ENCODE measurements at regions not wholly inside any gene's neighbourhood (a gene's known extent, or its start where the extent isn't known, plus 50 kb on each side); places are given as distances from the start of the nearest gene placed in this dataset.

DNA sequence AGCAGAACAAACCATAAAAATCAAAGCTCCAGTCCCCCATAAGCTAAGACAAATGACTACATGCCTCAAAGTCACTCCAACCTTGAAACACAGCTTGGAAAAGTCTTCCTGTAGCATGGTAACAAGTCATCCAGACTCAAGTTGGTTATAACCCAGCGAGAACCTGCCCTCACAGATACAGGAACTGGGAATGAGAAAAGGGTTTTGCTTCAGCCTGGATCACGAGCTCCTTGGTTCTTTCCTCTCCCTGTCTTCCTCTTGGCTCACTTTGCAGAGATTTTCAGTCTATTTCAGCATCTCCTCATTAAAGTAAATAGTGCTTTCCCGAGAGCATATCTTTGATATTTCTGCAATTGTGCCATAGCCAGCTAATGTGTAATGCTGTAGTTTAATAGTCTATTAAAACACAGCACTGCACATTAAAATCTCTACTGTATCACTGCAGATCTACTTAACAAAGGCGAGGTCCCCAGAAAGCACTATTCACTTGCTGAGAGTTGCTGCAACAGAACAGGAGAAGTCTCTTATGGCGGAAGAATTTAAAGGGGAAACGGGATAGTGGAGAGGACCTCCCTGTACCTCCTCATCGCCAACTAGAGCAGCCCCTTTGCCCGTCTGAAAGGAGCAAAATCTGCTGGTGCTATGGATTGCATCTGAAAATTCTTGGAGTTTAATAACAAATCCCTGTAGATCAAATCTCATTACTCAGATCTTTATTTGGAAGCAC is 249.3 kb upstream of the GATB start:
- intact Hi-C loops (cut with micrococcal nuclease) = no loop called here
- TF ChIP-seq REST (IDR thresholded peaks at IDR 0.05; ENCODE audit: low read depth) = no peak
- no peak for TF ChIP-seq RAD21 (IDR thresholded peaks at IDR 0.05; ENCODE audit: low read depth)
- no peak for TF ChIP-seq EGR1 (IDR thresholded peaks at IDR 0.05; ENCODE audit: low read depth)
- TF ChIP-seq, protein P1, sequence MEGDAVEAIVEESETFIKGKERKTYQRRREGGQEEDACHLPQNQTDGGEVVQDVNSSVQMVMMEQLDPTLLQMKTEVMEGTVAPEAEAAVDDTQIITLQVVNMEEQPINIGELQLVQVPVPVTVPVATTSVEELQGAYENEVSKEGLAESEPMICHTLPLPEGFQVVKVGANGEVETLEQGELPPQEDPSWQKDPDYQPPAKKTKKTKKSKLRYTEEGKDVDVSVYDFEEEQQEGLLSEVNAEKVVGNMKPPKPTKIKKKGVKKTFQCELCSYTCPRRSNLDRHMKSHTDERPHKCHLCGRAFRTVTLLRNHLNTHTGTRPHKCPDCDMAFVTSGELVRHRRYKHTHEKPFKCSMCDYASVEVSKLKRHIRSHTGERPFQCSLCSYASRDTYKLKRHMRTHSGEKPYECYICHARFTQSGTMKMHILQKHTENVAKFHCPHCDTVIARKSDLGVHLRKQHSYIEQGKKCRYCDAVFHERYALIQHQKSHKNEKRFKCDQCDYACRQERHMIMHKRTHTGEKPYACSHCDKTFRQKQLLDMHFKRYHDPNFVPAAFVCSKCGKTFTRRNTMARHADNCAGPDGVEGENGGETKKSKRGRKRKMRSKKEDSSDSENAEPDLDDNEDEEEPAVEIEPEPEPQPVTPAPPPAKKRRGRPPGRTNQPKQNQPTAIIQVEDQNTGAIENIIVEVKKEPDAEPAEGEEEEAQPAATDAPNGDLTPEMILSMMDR (IDR thresholded peaks at IDR 0.05 in 2 of 3, conservative IDR thresholded peaks at IDR 0.05 in 1 of 3; ENCODE audit: borderline replicate concordance in 1 of 3, insufficient read depth in 1 of 3, low read depth in 2 of 3, low read length in 2 of 3) = no peak
- TF ChIP-seq ZFX (IDR thresholded peaks at IDR 0.05) = no peak
- no peak for TF ChIP-seq JUND (IDR thresholded peaks at IDR 0.05)
- no peak for TF ChIP-seq TCF7L2 (IDR thresholded peaks at IDR 0.05; ENCODE audit: borderline replicate concordance, extremely low read depth, insufficient read depth, insufficient read length)
- TF ChIP-seq SIN3A (IDR thresholded peaks at IDR 0.05; ENCODE audit: low read depth) = no peak
- TF ChIP-seq CEBPB (IDR thresholded peaks at IDR 0.05; ENCODE audit: low read depth) = no peak
- BruUV-seq (replicated peaks) = no TSS peak
- RAD21 ChIA-PET (ENCODE audit: low non-redundant PET in 1 of 2, low total read pairs in 2 of 2, uncharacterized antibody in 2 of 2, unreplicated experiment in 2 of 2) = no interaction called here
- H3K9me3 ChIP-seq (ENCODE audit: control insufficient read depth in 1 of 2, insufficient read depth in 1 of 2, low read depth in 1 of 2, low read length in 2 of 2) = no peaks in the 10 kb centered on the region
- H3K27ac ChIP-seq (ENCODE audit: low read depth, low read length) = no peak overlapping the region
- H4K20me1 ChIP-seq (ENCODE audit: insufficient read depth) = no peaks in the 10 kb centered on the region
- no peaks in the 10 kb centered on the region for H3K79me2 ChIP-seq (ENCODE audit: insufficient read depth, low read length)
- H3K4me3 ChIP-seq (replicated peaks in 1 of 2; ENCODE audit: low read depth in 1 of 2, low read length in 2 of 2) = no peak overlapping the region
- H3K4me2 ChIP-seq (ENCODE audit: low read length) = no peak overlapping the region
- DNase-seq (ENCODE audit: low read depth, low spot score) = no peak
- no peaks in the 10 kb centered on the region for H3K36me3 ChIP-seq (ENCODE audit: control insufficient read depth in 1 of 2, insufficient read depth in 2 of 2, low read length in 2 of 2)
- POLR2A ChIA-PET = no interaction called here
- H3K27me3 ChIP-seq (ENCODE audit: insufficient read depth, low read length) = peaks cover 23% of the 10 kb centered on the region; the same call in 1 of the 2 replicates
- no peak overlapping the region for H3K9ac ChIP-seq (ENCODE audit: low read length)
- no peaks in the 10 kb centered on the region for H3K9me2 ChIP-seq (ENCODE audit: insufficient read depth)
- no peak for ATAC-seq
- CTCF ChIA-PET = no interaction called here
- H2AFZ ChIP-seq (ENCODE audit: low read depth, low read length, poor library complexity, severe bottlenecking) = no peak overlapping the region
- H3K4me1 ChIP-seq (ENCODE audit: control insufficient read depth in 1 of 2, insufficient read depth in 2 of 2, low read length in 2 of 2) = no peaks in the 10 kb centered on the region
